ENCODE measurements at regions not wholly inside any gene's neighbourhood (a gene's known extent, or its start where the extent isn't known, plus 50 kb on each side); places are given as distances from the start of the nearest gene placed in this dataset.

DNA sequence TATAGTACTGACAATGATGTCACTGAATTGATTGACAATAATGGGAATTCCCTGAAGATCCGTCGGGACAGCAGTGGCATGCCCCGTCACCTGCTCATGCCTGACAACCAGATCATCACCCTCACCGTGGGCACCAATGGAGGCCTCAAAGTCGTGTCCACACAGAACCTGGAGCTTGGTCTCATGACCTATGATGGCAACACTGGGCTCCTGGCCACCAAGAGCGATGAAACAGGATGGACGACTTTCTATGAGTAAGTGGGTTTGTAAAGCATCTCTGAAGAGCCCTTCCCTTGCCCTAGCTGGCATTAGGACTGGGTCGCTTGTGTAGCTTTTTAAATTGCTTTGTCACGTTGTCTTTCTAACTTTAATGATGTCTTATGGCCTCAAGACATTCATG lies 72.7 kb upstream of the WWC1 start:
- TF ChIP-seq, protein P1, sequence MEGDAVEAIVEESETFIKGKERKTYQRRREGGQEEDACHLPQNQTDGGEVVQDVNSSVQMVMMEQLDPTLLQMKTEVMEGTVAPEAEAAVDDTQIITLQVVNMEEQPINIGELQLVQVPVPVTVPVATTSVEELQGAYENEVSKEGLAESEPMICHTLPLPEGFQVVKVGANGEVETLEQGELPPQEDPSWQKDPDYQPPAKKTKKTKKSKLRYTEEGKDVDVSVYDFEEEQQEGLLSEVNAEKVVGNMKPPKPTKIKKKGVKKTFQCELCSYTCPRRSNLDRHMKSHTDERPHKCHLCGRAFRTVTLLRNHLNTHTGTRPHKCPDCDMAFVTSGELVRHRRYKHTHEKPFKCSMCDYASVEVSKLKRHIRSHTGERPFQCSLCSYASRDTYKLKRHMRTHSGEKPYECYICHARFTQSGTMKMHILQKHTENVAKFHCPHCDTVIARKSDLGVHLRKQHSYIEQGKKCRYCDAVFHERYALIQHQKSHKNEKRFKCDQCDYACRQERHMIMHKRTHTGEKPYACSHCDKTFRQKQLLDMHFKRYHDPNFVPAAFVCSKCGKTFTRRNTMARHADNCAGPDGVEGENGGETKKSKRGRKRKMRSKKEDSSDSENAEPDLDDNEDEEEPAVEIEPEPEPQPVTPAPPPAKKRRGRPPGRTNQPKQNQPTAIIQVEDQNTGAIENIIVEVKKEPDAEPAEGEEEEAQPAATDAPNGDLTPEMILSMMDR (IDR thresholded peaks at IDR 0.05; ENCODE audit: insufficient read depth, low read length) = no peak
- DNase-seq (ENCODE audit: low read depth) = no peak
- no peak overlapping the region for H3K4me3 ChIP-seq (ENCODE audit: low read depth, low read length)

DNA sequence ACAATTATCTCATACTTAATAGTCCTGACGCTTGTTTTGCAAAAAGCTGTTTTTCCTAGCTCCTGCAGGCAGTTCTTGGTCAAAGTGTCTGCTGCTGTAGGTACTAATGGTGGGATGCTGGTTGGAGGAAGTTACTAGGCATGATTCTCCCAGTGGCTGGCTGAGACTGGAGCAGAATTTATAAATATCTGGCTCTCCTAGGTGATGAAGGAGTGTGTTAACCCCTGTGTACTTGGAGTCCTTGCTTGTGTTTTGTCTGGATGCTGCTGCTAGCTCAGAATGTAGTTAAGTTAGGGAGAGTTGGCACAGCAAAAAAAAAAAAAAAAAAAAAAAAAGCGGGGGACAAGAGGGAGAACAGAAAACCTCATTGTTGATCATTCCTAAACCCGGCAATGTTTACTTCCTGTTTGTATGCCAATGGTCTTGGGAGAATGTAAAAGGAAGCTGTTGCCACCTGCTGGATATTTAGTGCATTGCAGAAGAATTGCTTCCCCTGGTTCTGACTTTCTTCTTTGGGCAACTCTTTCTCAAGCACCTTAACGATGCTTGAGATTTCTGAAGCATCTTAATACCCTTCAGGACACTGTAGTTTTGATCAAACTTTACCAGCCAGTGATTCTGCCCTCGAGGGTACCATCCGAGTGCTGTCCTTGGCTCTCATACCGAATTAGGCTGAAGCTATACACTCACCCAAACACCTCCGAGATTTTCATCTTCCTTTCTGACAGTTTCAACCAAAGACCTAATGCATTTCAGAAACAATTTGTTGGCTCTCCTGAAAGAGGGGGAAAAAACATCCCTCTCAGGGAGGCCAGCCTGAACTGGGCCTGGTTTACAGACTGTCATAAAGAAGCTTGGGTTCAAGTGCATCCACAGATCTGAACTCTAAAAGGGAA lies 71.7 kb upstream of the WWC1 start:
- H3K4me3 ChIP-seq (ENCODE audit: low read depth, low read length) = peak overlapping the region; percentile 25
- DNase-seq (ENCODE audit: low read depth) = peak; percentile 81
- TF ChIP-seq, protein P1 (IDR thresholded peaks at IDR 0.05; ENCODE audit: insufficient read depth, low read length) = peak; percentile 94

DNA sequence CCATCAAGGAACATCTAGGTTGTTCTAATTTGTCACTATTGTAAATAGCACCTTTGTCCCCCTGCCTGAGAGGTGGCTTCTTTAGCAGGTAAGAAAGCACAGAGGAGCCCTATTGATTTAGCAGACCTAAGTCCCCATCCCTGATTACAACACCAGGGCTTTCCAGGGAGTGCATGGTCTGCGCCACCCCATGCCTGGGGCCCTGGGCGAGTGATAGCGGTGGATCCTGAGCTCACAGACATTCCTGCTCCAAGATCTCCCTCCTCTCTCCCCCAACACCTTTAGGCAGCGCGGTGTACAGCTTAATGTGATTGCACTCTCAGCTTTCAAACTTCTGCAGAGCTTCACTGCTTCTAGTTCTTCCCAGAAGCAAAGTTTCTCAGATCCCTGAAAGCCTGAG lies 67.4 kb upstream of the WWC1 start:
- no peak overlapping the region for H3K4me3 ChIP-seq (ENCODE audit: low read depth, low read length)
- no peak for DNase-seq (ENCODE audit: low read depth)

DNA sequence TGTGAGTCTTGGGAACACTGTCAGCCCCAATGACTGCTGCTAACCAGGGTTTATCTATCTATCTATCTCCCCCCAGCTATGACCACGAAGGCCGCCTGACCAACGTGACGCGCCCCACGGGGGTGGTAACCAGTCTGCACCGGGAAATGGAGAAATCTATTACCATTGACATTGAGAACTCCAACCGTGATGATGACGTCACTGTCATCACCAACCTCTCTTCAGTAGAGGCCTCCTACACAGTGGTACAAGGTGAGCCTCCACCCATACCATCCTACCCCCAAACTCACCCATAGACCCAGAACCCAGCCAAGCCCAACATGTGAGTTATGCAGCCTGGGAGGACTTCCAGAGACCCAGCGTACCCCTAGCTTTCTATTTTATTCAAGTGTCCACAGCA lies 65.4 kb upstream of the WWC1 start:
- H3K4me3 ChIP-seq (ENCODE audit: low read depth, low read length) = no peak overlapping the region
- TF ChIP-seq, protein P1 (IDR thresholded peaks at IDR 0.05; ENCODE audit: insufficient read depth, low read length) = no peak
- no peak for DNase-seq (ENCODE audit: low read depth)

More for the DNA sequence above, 67.4 kb upstream of the WWC1 start:
- TF ChIP-seq, protein P1 (IDR thresholded peaks at IDR 0.05; ENCODE audit: insufficient read depth, low read length) = no peak

DNA sequence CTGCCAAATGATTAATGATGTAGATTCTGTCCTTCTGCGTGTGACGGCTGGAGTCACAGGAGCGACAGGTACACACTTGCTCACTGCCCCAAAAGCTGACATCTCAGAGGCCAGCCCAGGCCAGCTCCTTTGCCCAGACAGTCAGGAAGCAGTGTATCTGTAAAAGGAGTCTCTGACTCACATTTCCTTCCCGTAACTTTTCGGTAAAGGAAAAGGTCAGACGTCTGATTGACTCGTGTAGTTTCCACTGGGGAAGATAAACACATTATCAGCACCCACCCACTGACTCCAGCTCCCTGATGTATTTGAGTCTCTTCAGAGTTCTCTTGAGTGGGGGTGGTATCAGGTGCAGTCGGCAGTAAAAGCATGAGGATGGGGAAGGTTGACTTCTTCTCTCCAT lies 64.4 kb upstream of the WWC1 start:
- DNase-seq (ENCODE audit: low read depth) = no peak
- TF ChIP-seq, protein P1 (IDR thresholded peaks at IDR 0.05; ENCODE audit: insufficient read depth, low read length) = no peak
- no peak overlapping the region for H3K4me3 ChIP-seq (ENCODE audit: low read depth, low read length)

DNA sequence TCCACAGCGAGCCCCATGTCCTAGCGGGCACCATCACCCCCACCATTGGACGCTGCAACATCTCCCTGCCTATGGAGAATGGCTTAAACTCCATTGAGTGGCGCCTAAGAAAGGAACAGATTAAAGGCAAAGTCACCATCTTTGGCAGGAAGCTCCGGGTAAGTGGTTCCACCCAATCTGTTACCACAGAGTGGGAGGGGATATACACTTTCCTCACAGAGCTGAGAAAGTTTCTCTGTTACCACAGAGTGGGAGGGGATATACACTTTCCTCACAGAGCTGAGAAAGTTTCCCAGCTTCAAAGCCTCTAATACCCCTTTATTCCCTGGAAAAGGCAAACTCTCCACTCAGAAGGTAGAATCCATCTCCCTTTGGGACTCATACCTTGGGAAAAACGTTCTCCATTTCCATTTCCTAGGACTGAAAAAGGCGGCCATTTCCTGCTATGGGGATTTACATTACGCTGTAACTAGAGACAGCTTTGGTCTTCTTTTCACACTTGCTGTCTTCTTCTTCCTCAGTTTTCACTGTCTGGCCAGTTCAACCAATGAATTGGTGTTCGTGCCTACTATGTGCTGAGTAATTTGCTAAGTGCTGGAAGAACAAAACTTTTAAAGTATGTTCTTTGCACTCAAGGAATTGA lies 63.4 kb upstream of the WWC1 start:
- H3K4me3 ChIP-seq (ENCODE audit: low read depth, low read length) = no peak overlapping the region
- TF ChIP-seq, protein P1 (IDR thresholded peaks at IDR 0.05; ENCODE audit: insufficient read depth, low read length) = no peak
- DNase-seq (ENCODE audit: low read depth) = peak; percentile 13
